Liver (tissue), 3 donors: ENCODE measurements at regions not wholly inside any gene's neighbourhood (a gene's known extent, or its start where the extent isn't known, plus 50 kb on each side); places are given as distances from the start of the nearest gene placed in this dataset.

ENCODE experiments used
- EGR1 ChIP-seq, 2 donors: IDR thresholded peaks; 2 replicates each; pipeline ENCODE4 v1.6.1; 2016 to 2018; ENCODE audit warnings: antibody characterized with exemption in 2 of 2, low read depth in 2 of 2
- FOXA1 ChIP-seq: IDR thresholded peaks from 2 replicates; pipeline ENCODE4 v1.6.1; 2016; ENCODE audit warnings: antibody characterized with exemption
- JUND ChIP-seq, 2 donors: IDR thresholded peaks; 2 replicates each; pipeline ENCODE4 v1.6.1; 2016; ENCODE audit warnings: antibody characterized with exemption in 2 of 2
- REST ChIP-seq: IDR thresholded peaks from 2 replicates; pipeline ENCODE4 v1.6.1; 2016; ENCODE audit warnings: antibody characterized with exemption, mild to moderate bottlenecking
- TAF1 ChIP-seq: conservative IDR thresholded peaks from 2 replicates; pipeline ENCODE4 v1.6.1; 2016; ENCODE audit warnings: antibody characterized with exemption, mild to moderate bottlenecking
- YY1 ChIP-seq: IDR thresholded peaks from 2 replicates; pipeline ENCODE4 v1.6.1; 2016; ENCODE audit warnings: antibody characterized with exemption, mild to moderate bottlenecking
- TF ChIP-seq, protein P1 (sequence below): IDR thresholded peaks from 2 replicates; pipeline ENCODE4 v1.6.1; 2016; ENCODE audit warnings: antibody characterized with exemption
- TF ChIP-seq, protein P2 (sequence below): fragments of 150-350 bp; IDR thresholded peaks from 2 replicates; pipeline ENCODE4 v1.5.1; 2017; ENCODE audit warnings: improper control_type of control experiment, low read depth, low read length; ENCODE audit not compliant: missing input control
- donor health status: healthy.
- donor health status: healthy.

DNA sequence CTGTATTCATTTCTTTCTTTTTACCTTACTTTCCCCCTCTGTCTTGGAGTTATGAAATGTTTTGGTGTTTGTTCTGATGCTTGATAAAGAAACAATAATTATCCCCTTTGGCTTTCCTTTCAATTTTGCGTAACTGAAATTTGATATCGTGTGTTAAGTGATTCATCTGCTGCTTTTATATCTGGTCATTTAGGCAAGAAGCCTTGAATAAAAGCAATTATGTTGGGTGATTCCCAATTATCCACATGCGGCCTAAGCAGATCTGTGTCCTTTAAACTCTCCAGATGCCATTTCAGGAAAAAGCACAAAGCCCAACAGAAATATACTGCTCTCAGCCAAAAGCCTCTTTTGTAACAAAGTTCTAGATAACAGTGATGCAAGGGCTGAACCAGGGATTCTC, 92.8 kb downstream of the TAF11L14 start:
- TF ChIP-seq EGR1 (IDR thresholded peaks at IDR 0.05; ENCODE audit: low read depth in 2 of 2) (no peak), TAF1 (no peak), JUND (IDR thresholded peaks at IDR 0.05) (no peak), YY1 (no peak), REST (no peak), FOXA1 (no peak)
- TF ChIP-seq, protein P1, sequence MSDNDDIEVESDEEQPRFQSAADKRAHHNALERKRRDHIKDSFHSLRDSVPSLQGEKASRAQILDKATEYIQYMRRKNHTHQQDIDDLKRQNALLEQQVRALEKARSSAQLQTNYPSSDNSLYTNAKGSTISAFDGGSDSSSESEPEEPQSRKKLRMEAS, result no peak
- TF ChIP-seq, protein P2, sequence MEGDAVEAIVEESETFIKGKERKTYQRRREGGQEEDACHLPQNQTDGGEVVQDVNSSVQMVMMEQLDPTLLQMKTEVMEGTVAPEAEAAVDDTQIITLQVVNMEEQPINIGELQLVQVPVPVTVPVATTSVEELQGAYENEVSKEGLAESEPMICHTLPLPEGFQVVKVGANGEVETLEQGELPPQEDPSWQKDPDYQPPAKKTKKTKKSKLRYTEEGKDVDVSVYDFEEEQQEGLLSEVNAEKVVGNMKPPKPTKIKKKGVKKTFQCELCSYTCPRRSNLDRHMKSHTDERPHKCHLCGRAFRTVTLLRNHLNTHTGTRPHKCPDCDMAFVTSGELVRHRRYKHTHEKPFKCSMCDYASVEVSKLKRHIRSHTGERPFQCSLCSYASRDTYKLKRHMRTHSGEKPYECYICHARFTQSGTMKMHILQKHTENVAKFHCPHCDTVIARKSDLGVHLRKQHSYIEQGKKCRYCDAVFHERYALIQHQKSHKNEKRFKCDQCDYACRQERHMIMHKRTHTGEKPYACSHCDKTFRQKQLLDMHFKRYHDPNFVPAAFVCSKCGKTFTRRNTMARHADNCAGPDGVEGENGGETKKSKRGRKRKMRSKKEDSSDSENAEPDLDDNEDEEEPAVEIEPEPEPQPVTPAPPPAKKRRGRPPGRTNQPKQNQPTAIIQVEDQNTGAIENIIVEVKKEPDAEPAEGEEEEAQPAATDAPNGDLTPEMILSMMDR, result no peak
